HG03571 (cell line): ENCODE measurements at regions not wholly inside any gene's neighbourhood (a gene's known extent, or its start where the extent isn't known, plus 50 kb on each side); places are given as distances from the start of the nearest gene placed in this dataset.

Experiments
- ATAC-seq: cut with Tn5 transposase; IDR thresholded peaks from one replicate; pipeline ENCODE4 v1.9.1; 2021; ENCODE audit not compliant: unreplicated experiment

GRCh38 chr4:57442241-57442640, 332.1 kb upstream of the IGFBP7 start:
- no peak for ATAC-seq

GRCh38 chr4:57437649-57438048, 327.5 kb upstream of the IGFBP7 start:
- no peak for ATAC-seq

- no peak for ATAC-seq
Observed at GRCh38 chr4:57435300-57435699, 325.1 kb upstream of the IGFBP7 start.

GRCh38 chr4:57430726-57431125, 320.5 kb upstream of the IGFBP7 start:
- no peak for ATAC-seq

- no peak for ATAC-seq
Observed at GRCh38 chr4:57426779-57427395, 316.7 kb upstream of the IGFBP7 start.

- no peak for ATAC-seq
Observed at GRCh38 chr4:57425610-57426009, 315.4 kb upstream of the IGFBP7 start.

- ATAC-seq, result no peak
Observed at GRCh38 chr4:57424232-57424897, 314.2 kb upstream of the IGFBP7 start.

- no peak for ATAC-seq
Observed at GRCh38 chr4:57418133-57418532, 307.9 kb upstream of the IGFBP7 start.

GRCh38 chr4:57412259-57413054, 302.3 kb upstream of the IGFBP7 start:
- no peak for ATAC-seq

- no peak for ATAC-seq
Observed at GRCh38 chr4:57410331-57411052, 300.3 kb upstream of the IGFBP7 start.

GRCh38 chr4:57405359-57405758, 295.2 kb upstream of the IGFBP7 start:
- no peak for ATAC-seq

- no peak for ATAC-seq
Observed at GRCh38 chr4:57404483-57404882, 294.3 kb upstream of the IGFBP7 start.

GRCh38 chr4:57403591-57403990, 293.4 kb upstream of the IGFBP7 start:
- no peak for ATAC-seq

- ATAC-seq, result no peak
Observed at GRCh38 chr4:57401586-57401985, 291.4 kb upstream of the IGFBP7 start.

- ATAC-seq, result no peak
Observed at GRCh38 chr4:57378766-57379165, 268.6 kb upstream of the IGFBP7 start.

- no peak for ATAC-seq
Observed at GRCh38 chr4:57374866-57375595, 264.8 kb upstream of the IGFBP7 start.

- no peak for ATAC-seq
Observed at GRCh38 chr4:57373991-57374390, 263.8 kb upstream of the IGFBP7 start.

GRCh38 chr4:57371671-57372070, 261.5 kb upstream of the IGFBP7 start:
- no peak for ATAC-seq

- no peak for ATAC-seq
Observed at GRCh38 chr4:57370691-57371090, 260.5 kb upstream of the IGFBP7 start.

GRCh38 chr4:57369446-57369845, 259.3 kb upstream of the IGFBP7 start:
- no peak for ATAC-seq

GRCh38 chr4:57364255-57364654, 254.1 kb upstream of the IGFBP7 start:
- ATAC-seq, result no peak
